ENCODE measurements at regions not wholly inside any gene's neighbourhood (a gene's known extent, or its start where the extent isn't known, plus 50 kb on each side); places are given as distances from the start of the nearest gene placed in this dataset.
"Not testable (repeated sequence)": the region's sequence is repeated elsewhere in the genome, so short reads cannot be mapped to it uniquely, and the experiment has no call there.

DNA sequence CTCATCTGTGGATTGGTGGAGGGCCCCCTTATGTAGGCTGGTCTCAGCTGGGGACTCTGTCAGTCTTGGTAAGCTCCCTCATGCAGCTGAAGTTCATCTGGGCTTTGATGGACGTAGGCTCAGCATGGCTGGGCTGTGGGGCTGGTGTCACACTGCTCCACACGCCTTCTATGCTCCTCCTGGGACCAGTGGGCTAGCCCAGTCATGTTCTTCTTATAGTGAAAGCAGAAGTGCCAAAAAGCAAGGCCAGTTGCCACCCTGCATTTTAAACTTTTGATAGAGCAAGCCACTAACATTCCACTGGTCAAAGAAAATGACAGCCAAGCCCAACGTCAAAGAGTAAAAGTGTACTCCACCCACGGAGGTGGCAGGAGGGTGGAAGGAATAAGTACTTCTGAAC is 165.5 kb downstream of the MEX3B start:
- H3K27ac ChIP-seq (ENCODE audit: low read length, poor library complexity, severe bottlenecking) = no peak overlapping the region
- H3K4ac ChIP-seq (ENCODE audit: low read depth in 1 of 2, low read length in 2 of 2) = no peak overlapping the region
- no peak overlapping the region for H2AFZ ChIP-seq (ENCODE audit: low read depth, low read length)
- H3K23ac ChIP-seq (ENCODE audit: low read length in 2 of 2) = no peak overlapping the region
- 85% methylated on average over 2 of the region's 4 CpGs for WGBS
- H3K4me2 ChIP-seq (ENCODE audit: low read length, poor library complexity, severe bottlenecking) = no peak overlapping the region
- no peak overlapping the region for H2BK120ac ChIP-seq (ENCODE audit: low read depth, low read length)
- peaks cover 0 to 3% of the 10 kb centered on the region in 2 experiments for H3K27me3 ChIP-seq (ENCODE audit: control insufficient read depth in 1 of 2, insufficient read depth in 1 of 2, low read length in 2 of 2)
- DNase-seq = no peak
- no peak overlapping the region for H2BK15ac ChIP-seq (ENCODE audit: low read depth, poor library complexity, severe bottlenecking)
- no peak overlapping the region for H3K18ac ChIP-seq (ENCODE audit: low read depth in 1 of 2, low read length in 2 of 2)
- H4K91ac ChIP-seq (ENCODE audit: low read length) = no peak overlapping the region
- no peaks in the 10 kb centered on the region for H3K9me3 ChIP-seq (ENCODE audit: control insufficient read depth, low read length)
- no peaks in the 10 kb centered on the region for H3K79me1 ChIP-seq (replicated peaks; ENCODE audit: low read length, poor library complexity, severe bottlenecking)
- no peak overlapping the region for H3K9ac ChIP-seq (ENCODE audit: low read length)
- no peak overlapping the region for H2BK5ac ChIP-seq (ENCODE audit: low read depth, low read length, poor library complexity, severe bottlenecking)
- no peak overlapping the region for H2AK5ac ChIP-seq (ENCODE audit: low read length, severe bottlenecking)
- no peak overlapping the region for H3K4me3 ChIP-seq (ENCODE audit: insufficient read depth in 1 of 2, low read depth in 1 of 2, low read length in 2 of 2)
- H3K14ac ChIP-seq (ENCODE audit: low read length in 2 of 2) = no peak overlapping the region
- H3K36me3 ChIP-seq (ENCODE audit: control insufficient read depth in 1 of 2, insufficient read depth in 2 of 2, low read depth in 1 of 2, low read length in 2 of 2) = no peaks in the 10 kb centered on the region
- H4K8ac ChIP-seq (ENCODE audit: low read length) = no peak overlapping the region
- H3K4me1 ChIP-seq (ENCODE audit: control insufficient read depth, insufficient read depth, low read depth, low read length) = no peaks in the 10 kb centered on the region
- H2BK12ac ChIP-seq (ENCODE audit: low read length in 2 of 2) = no peak overlapping the region

DNA sequence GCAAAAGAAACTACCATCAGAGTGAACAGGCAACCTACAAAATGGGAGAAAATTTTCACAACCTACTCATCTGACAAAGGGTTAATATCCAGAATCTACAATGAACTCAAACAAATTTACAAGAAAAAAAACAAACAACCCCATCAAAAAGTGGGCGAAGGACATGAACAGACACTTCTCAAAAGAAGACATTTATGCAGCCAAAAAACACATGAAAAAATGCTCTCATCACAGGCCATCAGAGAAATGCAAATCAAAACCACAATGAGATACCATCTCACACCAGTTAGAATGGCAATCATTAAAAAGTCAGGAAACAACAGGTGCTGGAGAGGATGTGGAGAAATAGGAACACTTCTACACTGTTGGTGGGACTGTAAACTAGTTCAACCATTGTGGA is 170.1 kb downstream of the MEX3B start:
- not testable (repeated sequence) for H3K4me2 ChIP-seq (ENCODE audit: low read length, poor library complexity, severe bottlenecking); H3K4ac ChIP-seq (ENCODE audit: low read depth in 1 of 2, low read length in 2 of 2); H3K4me1 ChIP-seq (ENCODE audit: control insufficient read depth, insufficient read depth, low read depth, low read length); H3K4me3 ChIP-seq (ENCODE audit: insufficient read depth in 1 of 2, low read depth in 1 of 2, low read length in 2 of 2); H2BK15ac ChIP-seq (ENCODE audit: low read depth, poor library complexity, severe bottlenecking); H3K9ac ChIP-seq (ENCODE audit: low read length); H4K91ac ChIP-seq (ENCODE audit: low read length); H2AFZ ChIP-seq (ENCODE audit: low read depth, low read length); H3K79me1 ChIP-seq (replicated peaks; ENCODE audit: low read length, poor library complexity, severe bottlenecking); H3K9me3 ChIP-seq (ENCODE audit: control insufficient read depth, low read length); H3K23ac ChIP-seq (ENCODE audit: low read length in 2 of 2); H3K36me3 ChIP-seq (ENCODE audit: control insufficient read depth in 1 of 2, insufficient read depth in 2 of 2, low read depth in 1 of 2, low read length in 2 of 2); H2BK120ac ChIP-seq (ENCODE audit: low read depth, low read length); H2AK5ac ChIP-seq (ENCODE audit: low read length, severe bottlenecking); H3K18ac ChIP-seq (ENCODE audit: low read depth in 1 of 2, low read length in 2 of 2); H3K27ac ChIP-seq (ENCODE audit: low read length, poor library complexity, severe bottlenecking); DNase-seq; H2BK12ac ChIP-seq (ENCODE audit: low read length in 2 of 2); H2BK5ac ChIP-seq (ENCODE audit: low read depth, low read length, poor library complexity, severe bottlenecking); H3K27me3 ChIP-seq (ENCODE audit: control insufficient read depth in 1 of 2, insufficient read depth in 1 of 2, low read length in 2 of 2); H3K14ac ChIP-seq (ENCODE audit: low read length in 2 of 2); H4K8ac ChIP-seq (ENCODE audit: low read length)
- WGBS = 100% methylated on average over 1 of the region's 1 CpG

DNA sequence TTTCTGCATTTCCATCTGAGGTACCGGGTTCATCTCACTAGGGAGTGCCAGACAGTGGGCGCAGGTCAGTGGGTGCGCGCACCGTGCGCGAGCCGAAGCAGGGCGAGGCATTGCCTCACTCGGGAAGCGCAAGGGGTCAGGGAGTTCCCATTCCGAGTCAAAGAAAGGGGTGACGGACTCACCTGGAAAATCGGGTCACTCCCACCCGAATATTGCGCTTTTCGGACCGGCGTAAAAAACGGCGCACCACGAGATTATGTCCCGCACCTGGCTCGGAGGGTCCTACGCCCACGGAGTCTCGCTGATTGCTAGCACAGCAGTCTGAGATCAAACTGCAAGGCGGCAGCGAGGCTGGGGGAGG is 175.1 kb downstream of the MEX3B start:
- H4K91ac ChIP-seq (ENCODE audit: low read length); H3K14ac ChIP-seq (ENCODE audit: low read length in 2 of 2); H3K9me3 ChIP-seq (ENCODE audit: control insufficient read depth, low read length); DNase-seq; H3K27me3 ChIP-seq (ENCODE audit: control insufficient read depth in 1 of 2, insufficient read depth in 1 of 2, low read length in 2 of 2); H4K8ac ChIP-seq (ENCODE audit: low read length); H3K4me2 ChIP-seq (ENCODE audit: low read length, poor library complexity, severe bottlenecking); H2BK5ac ChIP-seq (ENCODE audit: low read depth, low read length, poor library complexity, severe bottlenecking); H3K79me1 ChIP-seq (replicated peaks; ENCODE audit: low read length, poor library complexity, severe bottlenecking); H2AK5ac ChIP-seq (ENCODE audit: low read length, severe bottlenecking); H3K4me3 ChIP-seq (ENCODE audit: insufficient read depth in 1 of 2, low read depth in 1 of 2, low read length in 2 of 2); H3K4ac ChIP-seq (ENCODE audit: low read depth in 1 of 2, low read length in 2 of 2); H3K18ac ChIP-seq (ENCODE audit: low read depth in 1 of 2, low read length in 2 of 2); H3K23ac ChIP-seq (ENCODE audit: low read length in 2 of 2); H2AFZ ChIP-seq (ENCODE audit: low read depth, low read length); H3K27ac ChIP-seq (ENCODE audit: low read length, poor library complexity, severe bottlenecking); H2BK12ac ChIP-seq (ENCODE audit: low read length in 2 of 2); H2BK120ac ChIP-seq (ENCODE audit: low read depth, low read length); H3K4me1 ChIP-seq (ENCODE audit: control insufficient read depth, insufficient read depth, low read depth, low read length); H2BK15ac ChIP-seq (ENCODE audit: low read depth, poor library complexity, severe bottlenecking); H3K36me3 ChIP-seq (ENCODE audit: control insufficient read depth in 1 of 2, insufficient read depth in 2 of 2, low read depth in 1 of 2, low read length in 2 of 2); H3K9ac ChIP-seq (ENCODE audit: low read length): not testable (repeated sequence)
- no CpG with 5 or more reads among the region's 29 CpGs for WGBS

DNA sequence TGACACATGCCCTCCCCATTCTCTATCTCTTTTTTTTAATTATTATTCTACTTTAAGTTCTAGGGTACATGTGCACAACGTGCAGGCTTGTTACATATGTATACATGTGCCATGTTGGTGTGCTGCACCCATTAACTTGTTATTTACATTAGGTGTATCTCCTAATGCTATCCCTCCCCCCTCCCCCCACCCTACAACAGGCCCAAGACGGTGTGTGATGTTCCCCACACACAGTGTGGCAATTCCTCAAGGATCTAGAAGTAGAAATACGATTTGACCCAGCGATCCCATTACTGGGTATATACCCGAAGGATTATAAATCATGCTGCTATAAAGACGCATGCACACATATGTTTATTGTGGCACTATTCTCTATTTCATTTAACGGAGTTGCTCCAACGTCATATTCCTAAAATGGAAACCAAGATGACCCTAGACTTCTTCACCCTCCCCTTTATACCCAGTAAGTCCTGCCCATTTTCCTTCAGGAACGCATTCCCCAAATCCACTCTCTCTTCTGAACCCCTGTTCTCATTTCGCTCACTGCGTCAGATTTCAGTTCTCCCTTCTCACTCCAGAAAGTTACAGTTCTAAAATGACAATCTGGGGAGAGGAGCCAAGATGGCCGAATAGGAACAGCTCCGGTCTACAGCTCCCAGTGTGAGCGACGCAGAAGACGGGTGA is 175.6 kb downstream of the MEX3B start:
- not testable (repeated sequence) for H3K36me3 ChIP-seq (ENCODE audit: control insufficient read depth in 1 of 2, insufficient read depth in 2 of 2, low read depth in 1 of 2, low read length in 2 of 2); H3K4ac ChIP-seq (ENCODE audit: low read depth in 1 of 2, low read length in 2 of 2); H2BK15ac ChIP-seq (ENCODE audit: low read depth, poor library complexity, severe bottlenecking); H3K4me3 ChIP-seq (ENCODE audit: insufficient read depth in 1 of 2, low read depth in 1 of 2, low read length in 2 of 2); H3K23ac ChIP-seq (ENCODE audit: low read length in 2 of 2); H3K9ac ChIP-seq (ENCODE audit: low read length); H3K79me1 ChIP-seq (replicated peaks; ENCODE audit: low read length, poor library complexity, severe bottlenecking); H3K9me3 ChIP-seq (ENCODE audit: control insufficient read depth, low read length); H4K91ac ChIP-seq (ENCODE audit: low read length); H3K27ac ChIP-seq (ENCODE audit: low read length, poor library complexity, severe bottlenecking); H3K4me1 ChIP-seq (ENCODE audit: control insufficient read depth, insufficient read depth, low read depth, low read length); H2AFZ ChIP-seq (ENCODE audit: low read depth, low read length); H3K27me3 ChIP-seq (ENCODE audit: control insufficient read depth in 1 of 2, insufficient read depth in 1 of 2, low read length in 2 of 2); H2BK12ac ChIP-seq (ENCODE audit: low read length in 2 of 2); H2BK5ac ChIP-seq (ENCODE audit: low read depth, low read length, poor library complexity, severe bottlenecking); H2BK120ac ChIP-seq (ENCODE audit: low read depth, low read length); H4K8ac ChIP-seq (ENCODE audit: low read length); H3K18ac ChIP-seq (ENCODE audit: low read depth in 1 of 2, low read length in 2 of 2); H3K4me2 ChIP-seq (ENCODE audit: low read length, poor library complexity, severe bottlenecking); H3K14ac ChIP-seq (ENCODE audit: low read length in 2 of 2); H2AK5ac ChIP-seq (ENCODE audit: low read length, severe bottlenecking)
- WGBS = 68% methylated on average over 14 of the region's 16 CpGs
- DNase-seq = peak; percentile 16
